Fibroblast of lung (primary cell): ENCODE measurements at regions not wholly inside any gene's neighbourhood (a gene's known extent, or its start where the extent isn't known, plus 50 kb on each side); places are given as distances from the start of the nearest gene placed in this dataset.

Source experiments
- EZH2 ChIP-seq: IDR thresholded peaks from 2 replicates; pipeline ENCODE4 v1.5.1; 2012; ENCODE audit warnings: low read length, control low read depth, mild to moderate bottlenecking; ENCODE audit errors: missing control alignments
- TF ChIP-seq, protein P1 (sequence below), 2 donors: IDR thresholded peaks in 1 of 2; conservative IDR thresholded peaks in 1 of 2; 1 replicate in 1 of 2; 2 replicates in 1 of 2; pipeline ENCODE4 v1.5.1; 2011 to 2012; ENCODE audit warnings: low read length in 2 of 2, control low read depth in 1 of 2, inconsistent platforms in 1 of 2, low read depth in 1 of 2, mild to moderate bottlenecking in 1 of 2

DNA sequence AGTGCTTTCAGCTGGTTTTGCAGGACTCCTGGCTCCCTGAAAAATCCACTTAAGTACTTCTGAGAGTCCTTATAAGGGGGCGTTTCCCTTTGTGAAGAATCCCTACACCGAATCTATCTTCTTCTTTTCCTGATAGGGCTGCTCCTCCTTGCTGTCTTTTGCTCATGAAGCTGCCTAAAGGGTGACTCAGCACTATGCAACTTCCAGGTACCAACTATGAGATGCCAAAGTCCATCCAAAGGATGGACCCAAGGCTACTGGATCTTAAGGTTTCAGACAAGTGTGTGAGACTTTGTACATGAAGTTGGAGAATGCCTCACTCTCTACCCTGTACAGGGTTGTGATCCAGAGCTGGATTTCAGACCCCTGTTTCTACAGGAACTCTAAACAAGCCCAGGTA lies 485.0 kb upstream of the FAT1 start:
- TF ChIP-seq, protein P1, sequence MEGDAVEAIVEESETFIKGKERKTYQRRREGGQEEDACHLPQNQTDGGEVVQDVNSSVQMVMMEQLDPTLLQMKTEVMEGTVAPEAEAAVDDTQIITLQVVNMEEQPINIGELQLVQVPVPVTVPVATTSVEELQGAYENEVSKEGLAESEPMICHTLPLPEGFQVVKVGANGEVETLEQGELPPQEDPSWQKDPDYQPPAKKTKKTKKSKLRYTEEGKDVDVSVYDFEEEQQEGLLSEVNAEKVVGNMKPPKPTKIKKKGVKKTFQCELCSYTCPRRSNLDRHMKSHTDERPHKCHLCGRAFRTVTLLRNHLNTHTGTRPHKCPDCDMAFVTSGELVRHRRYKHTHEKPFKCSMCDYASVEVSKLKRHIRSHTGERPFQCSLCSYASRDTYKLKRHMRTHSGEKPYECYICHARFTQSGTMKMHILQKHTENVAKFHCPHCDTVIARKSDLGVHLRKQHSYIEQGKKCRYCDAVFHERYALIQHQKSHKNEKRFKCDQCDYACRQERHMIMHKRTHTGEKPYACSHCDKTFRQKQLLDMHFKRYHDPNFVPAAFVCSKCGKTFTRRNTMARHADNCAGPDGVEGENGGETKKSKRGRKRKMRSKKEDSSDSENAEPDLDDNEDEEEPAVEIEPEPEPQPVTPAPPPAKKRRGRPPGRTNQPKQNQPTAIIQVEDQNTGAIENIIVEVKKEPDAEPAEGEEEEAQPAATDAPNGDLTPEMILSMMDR (conservative IDR thresholded peaks at IDR 0.05 in 1 of 2, IDR thresholded peaks at IDR 0.05 in 1 of 2; ENCODE audit: low read depth in 1 of 2, low read length in 2 of 2): no peak
- TF ChIP-seq EZH2: no peak
